Inferior parietal cortex (tissue), 1 donor: ENCODE measurements at regions not wholly inside any gene's neighbourhood (a gene's known extent, or its start where the extent isn't known, plus 50 kb on each side); places are given as distances from the start of the nearest gene placed in this dataset.
A peak's percentile ranks its signal among the peaks of the same experiment; 100 is the strongest.

ENCODE experiments used
- DNase-seq: peaks from one replicate; pipeline ENCODE4 v3.0.0-alpha.2; 2016; ENCODE audit errors: extremely low spot score

GRCh38 chr3:64464955-64465354 is 222.8 kb downstream of the ADAMTS9 start:
- no peak for DNase-seq

GRCh38 chr3:64463981-64464380 is 223.8 kb downstream of the ADAMTS9 start:
- peak; percentile 47 for DNase-seq

- no peak for DNase-seq
Observed at GRCh38 chr3:64462203-64462602, 225.6 kb downstream of the ADAMTS9 start.

GRCh38 chr3:64460877-64461276 is 226.9 kb downstream of the ADAMTS9 start:
- no peak for DNase-seq

GRCh38 chr3:64460141-64460730 is 227.6 kb downstream of the ADAMTS9 start:
- DNase-seq = no peak

- DNase-seq = no peak
Observed at GRCh38 chr3:64459711-64460110, 228.1 kb downstream of the ADAMTS9 start.

GRCh38 chr3:64457811-64458210 is 230.0 kb downstream of the ADAMTS9 start:
- DNase-seq = no peak

- no peak for DNase-seq
Observed at GRCh38 chr3:64456674-64457073, 231.1 kb downstream of the ADAMTS9 start.

- no peak for DNase-seq
Observed at GRCh38 chr3:64455351-64455750, 230.1 kb upstream of the PRICKLE2 start.

GRCh38 chr3:64454768-64455167 is 229.5 kb upstream of the PRICKLE2 start:
- DNase-seq = no peak

- DNase-seq = no peak
Observed at GRCh38 chr3:64454179-64454578, 228.9 kb upstream of the PRICKLE2 start.

GRCh38 chr3:64451283-64452012 is 226.2 kb upstream of the PRICKLE2 start:
- no peak for DNase-seq

- DNase-seq = no peak
Observed at GRCh38 chr3:64450396-64450956, 225.2 kb upstream of the PRICKLE2 start.

- DNase-seq = no peak
Observed at GRCh38 chr3:64449026-64449425, 223.8 kb upstream of the PRICKLE2 start.

- DNase-seq = no peak
Observed at GRCh38 chr3:64445944-64446300, 220.7 kb upstream of the PRICKLE2 start.

- no peak for DNase-seq
Observed at GRCh38 chr3:64445109-64445943, 220.1 kb upstream of the PRICKLE2 start.

GRCh38 chr3:64444490-64445108 is 219.3 kb upstream of the PRICKLE2 start:
- DNase-seq = no peak

GRCh38 chr3:64443546-64444381 is 218.5 kb upstream of the PRICKLE2 start:
- no peak for DNase-seq

GRCh38 chr3:64441861-64442260 is 216.6 kb upstream of the PRICKLE2 start:
- no peak for DNase-seq

GRCh38 chr3:64440498-64440897 is 215.2 kb upstream of the PRICKLE2 start:
- no peak for DNase-seq

- DNase-seq = no peak
Observed at GRCh38 chr3:64438812-64439211, 213.5 kb upstream of the PRICKLE2 start.
